Activated naive CD4-positive, alpha-beta T cell treated with Interleukin-2 at 50 U/mL for 16 hours (primary cell): ENCODE measurements at regions not wholly inside any gene's neighbourhood (a gene's known extent, or its start where the extent isn't known, plus 50 kb on each side); places are given as distances from the start of the nearest gene placed in this dataset.
"Not testable (repeated sequence)": the region's sequence is repeated elsewhere in the genome, so short reads cannot be mapped to it uniquely, and the experiment has no call there.

Experiments
- DNase-seq: peaks from one replicate; pipeline ENCODE4 v3.0.0-alpha.2; 2020

DNA sequence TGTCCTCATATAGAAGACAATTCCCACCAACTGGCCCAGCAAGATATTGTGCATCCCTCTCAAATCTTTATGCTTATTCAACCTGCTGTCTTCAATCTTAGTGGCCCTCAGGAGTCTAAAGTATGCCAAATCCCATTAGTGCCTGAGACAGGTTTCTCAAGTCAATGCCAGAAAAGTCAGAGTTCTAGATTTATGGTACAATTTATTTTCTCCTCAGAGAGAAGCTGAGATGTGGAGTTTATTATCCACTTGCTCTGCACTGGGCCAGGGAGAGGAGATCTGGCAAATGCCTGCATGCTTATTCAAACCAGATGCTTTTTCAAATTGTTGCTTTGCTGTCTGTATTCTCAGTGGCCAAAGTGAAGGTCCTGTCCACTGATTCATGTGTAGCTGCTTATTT lies 825.2 kb downstream of the METTL4 start:
- DNase-seq, result no peak

DNA sequence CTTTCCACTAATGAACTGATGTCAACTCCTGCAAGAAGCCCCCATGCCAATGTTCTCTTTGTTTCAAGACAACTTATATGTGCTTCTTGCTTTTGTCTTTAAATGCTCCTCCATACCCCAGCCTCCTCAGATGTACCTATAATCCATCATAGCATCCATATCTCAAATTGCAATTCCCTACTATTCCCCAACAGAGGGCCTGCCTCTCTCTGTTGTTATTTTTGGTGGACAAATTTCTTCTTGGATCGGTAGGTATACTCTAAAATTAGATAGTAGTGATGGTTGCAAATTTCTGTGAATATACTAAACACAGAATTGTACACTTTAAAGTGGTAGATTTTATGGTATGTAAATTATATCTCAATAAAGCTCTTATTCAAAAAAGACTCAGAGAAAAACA lies 820.1 kb downstream of the METTL4 start:
- no peak for DNase-seq

DNA sequence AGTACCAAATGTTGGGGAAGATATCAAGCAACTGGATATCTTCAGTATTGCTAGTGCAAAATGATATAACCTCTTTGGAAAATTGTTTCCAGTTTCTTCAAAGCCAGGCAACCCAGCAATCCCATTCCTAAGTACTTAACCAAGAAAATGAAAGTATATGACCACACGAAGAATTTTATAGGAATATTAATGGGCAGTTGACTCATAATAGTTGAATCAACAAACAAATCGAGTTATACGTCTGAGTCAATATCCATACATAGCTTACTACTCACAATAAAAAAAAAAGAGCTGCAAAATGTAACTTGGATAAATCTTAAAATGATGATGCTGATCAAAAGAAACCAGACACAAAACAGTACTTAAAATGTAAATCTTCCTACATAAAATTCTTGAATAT lies 810.4 kb downstream of the METTL4 start:
- no peak for DNase-seq

DNA sequence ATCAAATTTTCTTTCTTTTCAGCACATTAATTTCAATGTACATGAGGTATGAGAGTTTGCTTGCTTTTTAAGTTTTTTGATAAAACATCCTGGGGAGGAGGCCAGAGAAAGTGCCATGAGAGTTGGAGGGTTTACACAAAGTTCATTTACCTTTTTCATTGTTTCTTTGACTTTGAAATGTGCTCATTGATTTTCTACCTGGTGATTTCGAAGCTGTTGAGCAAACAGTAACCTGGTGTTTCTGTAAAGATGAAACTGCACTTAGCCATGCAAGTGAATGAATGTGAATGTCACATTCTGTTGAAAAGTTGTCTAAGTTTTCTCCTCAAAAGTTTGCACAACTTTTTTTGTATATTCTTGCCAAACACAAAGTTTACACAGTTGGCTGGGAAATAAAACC lies 797.0 kb downstream of the METTL4 start:
- DNase-seq, result no peak

DNA sequence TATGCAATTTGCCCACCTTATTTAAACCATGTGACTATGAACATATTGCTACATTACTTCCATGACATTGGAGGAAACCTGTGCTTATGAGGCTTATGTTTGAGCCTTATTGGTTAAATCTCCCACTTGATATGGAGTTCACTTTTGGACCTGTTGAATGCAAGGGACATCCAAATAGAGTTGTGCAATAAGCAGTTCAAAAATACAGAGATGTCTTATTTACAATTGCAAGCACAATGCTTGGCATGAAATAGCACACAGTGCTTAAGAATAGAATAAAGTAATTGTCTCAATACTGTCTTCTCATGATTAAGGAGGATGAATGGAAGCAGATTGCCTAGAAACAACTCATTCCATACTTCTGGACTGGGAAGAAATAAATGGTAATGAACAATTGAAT lies 793.5 kb downstream of the METTL4 start:
- DNase-seq, result no peak

DNA sequence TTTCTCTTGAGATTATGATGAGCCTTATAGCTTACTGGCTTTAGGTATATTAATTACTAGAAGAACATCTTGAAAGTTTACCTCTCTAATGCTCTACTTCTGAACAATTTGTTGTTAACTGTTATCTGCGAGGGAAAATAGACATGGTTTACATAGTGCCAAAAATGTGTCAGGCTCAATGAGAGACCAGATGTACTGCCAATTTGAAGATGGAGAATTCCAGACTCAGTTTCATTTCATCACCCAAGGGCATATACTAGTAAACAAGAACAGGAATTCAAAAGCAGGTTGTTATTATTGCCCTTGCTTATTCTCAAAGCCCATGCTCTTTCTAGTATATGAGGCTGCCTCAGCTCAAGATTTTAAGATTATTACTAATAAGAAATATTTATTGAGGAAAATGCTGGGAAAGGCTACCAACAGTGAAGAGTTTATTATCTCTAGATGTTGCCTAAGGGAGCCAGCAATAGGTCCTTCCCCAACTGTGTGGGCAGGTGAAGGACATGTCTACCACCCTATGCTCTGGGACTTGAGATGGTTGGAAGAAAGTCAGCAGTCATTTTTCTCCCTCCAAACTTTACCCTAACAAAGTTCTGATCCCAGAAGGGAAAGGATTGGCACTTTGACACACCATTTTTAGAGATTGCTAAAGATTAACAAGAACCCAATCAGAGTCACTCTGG lies 792.7 kb downstream of the METTL4 start:
- DNase-seq, result no peak

DNA sequence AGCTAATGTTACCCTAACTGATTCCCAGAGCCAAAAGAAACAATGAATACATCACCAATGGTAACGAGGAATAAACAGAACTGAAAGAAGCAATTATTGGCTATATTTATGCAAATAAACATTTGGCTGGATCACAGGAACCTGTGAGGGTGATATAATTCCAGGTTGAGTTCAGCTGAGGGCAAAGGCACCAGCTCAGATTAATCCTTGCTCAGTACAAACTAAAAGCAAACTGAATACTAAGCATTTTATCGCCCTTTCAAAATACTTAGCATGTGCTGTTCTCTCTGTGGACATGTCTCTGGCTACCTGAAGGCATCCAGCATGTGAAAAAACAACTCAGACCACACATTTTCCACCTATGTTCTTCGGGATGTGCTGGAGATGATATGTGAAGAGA lies 791.7 kb downstream of the METTL4 start:
- DNase-seq, result no peak

DNA sequence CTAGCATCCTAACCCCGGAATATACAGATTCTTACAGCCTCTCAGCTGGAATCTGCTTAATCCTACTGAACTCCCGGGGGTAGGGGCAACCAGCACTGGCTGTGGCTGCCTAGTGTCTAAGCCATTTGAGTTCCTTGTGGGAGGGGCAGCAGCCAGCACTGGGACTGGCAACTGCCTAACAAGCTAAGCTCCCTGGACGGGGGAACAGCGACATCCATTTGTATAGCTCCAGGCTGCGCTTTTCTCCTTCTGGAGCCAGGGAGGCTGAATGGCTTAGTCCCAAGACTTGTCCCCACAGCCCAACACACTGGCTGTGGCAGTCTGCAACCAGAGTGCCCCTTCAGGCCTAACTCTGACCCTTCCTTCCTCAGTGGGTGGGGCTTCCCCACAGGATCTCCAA lies 787.2 kb downstream of the METTL4 start:
- DNase-seq, result no peak

DNA sequence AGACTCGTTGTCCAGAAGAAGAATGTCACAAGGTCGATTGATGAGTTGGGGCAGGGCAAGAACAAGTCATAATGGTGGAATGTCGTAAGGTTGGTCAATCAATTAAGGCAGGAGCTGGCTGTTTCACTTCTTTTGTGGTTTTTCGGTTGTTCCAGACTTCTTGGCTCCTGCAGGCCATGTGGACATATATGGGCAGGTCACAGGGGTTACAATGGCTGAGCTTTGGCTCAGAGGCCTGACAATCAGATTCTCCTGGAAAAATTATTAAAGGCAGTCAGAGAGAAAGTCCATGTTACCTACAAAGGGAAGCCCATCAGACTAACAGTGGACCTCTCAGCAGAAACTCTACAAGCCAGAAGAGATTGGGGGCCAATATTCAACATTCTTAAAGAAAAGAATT lies 785.3 kb downstream of the METTL4 start:
- DNase-seq, result not testable (repeated sequence)

DNA sequence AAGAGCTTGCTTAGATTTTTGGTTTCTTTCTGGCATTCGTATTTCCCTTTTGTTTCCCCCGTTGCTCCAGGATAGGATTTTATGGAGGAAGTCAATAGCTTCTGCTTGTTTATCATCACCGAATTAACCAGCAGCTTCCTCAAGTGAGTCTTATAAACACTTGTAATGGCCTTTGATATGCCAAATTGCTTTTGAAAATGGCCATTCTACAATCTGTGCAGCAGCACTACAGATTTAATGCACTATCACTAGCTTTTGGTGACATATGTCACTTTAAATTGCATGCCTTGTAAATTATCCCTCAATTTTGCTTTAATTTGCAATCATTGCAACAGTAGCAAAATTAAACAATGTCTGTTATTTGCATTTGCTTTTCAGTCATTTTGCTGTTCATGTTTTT lies 774.7 kb downstream of the METTL4 start:
- no peak for DNase-seq

DNA sequence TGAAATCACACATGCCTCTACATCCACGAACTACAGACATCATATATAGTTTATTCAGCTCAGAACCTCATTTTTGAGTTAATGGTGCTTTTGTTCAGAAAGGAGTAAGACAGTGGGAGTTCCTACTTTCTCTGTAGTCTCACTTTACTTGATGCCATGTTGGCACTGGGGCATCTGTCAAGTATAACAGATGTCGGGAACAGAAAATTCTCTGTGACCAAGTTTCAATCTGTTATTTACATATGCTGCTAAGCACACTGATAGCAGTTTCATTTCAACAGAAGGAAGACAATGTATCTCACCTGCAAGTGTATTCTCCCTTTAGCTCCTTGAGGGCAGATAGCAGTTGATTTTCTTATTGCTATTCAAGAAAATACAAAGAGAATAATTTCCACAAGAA lies 774.1 kb downstream of the METTL4 start:
- no peak for DNase-seq

DNA sequence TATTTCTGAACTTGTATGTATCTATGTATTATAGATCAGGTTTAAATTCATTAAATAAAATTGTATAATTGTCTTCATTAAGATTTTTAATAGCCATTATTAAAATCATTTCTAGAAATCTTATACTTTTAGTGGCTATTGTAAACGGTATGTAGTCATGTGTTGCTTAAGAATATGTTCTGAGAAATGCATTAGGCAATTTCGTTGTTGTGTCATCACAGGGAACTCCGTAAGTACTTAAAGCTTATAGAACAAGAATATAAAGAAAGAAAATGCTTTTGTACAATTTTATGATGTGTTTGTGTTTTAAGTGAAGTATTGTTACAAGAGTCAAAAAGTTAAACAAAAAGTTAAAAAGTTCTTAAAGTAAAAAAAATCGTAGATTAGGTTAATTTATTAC lies 765.8 kb downstream of the METTL4 start:
- no peak for DNase-seq

DNA sequence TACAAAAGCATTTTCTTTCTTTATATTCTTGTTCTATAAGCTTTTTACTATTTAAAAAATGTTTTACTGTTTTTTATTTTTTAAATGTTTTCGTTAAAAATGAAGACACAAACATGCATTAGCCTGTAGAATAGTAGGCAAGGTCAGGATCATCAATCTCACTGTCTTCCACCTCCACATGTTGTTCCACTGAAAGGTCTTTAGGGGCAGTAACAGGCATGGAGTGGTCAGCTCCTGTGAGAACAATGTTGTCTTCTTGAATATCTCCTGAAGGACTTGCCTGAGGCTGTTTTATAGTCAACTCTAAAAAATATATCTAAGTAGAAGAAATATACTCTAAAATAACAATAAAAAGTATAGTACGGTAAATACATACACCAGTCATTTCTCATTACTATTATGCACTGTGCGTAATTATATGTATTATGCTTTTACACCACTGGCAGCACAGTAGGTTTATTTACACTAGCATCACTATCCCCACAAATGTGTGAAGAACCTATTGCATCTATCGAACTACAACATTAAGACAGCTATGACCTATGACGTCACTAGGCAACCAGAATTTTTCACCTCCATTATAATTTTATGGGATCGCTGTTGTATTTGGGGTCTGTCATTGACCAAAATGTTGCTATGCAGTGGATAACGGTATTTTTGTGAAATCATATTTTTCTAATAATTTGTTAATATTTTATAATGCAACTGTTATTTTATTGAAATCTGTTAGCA lies 764.3 kb downstream of the METTL4 start:
- no peak for DNase-seq

DNA sequence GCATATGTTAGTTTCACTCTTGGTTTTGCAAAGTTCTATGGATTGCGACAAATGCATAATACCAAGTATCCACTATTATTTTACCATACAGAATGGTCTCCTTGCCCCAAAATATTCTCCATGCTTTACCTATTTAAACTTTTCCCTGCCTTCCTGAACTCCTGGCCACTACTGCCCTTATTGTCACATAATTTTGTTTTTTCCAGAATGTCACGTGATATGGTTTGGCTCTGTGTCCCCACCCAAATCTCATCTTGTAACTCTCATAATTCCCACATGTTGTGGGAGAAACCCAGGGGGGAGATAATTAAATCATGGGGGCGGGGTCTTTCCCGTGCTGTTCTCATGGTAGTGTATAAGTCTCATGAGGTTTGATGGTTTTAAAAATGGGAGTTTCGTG lies 760.0 kb downstream of the METTL4 start:
- DNase-seq, result no peak

DNA sequence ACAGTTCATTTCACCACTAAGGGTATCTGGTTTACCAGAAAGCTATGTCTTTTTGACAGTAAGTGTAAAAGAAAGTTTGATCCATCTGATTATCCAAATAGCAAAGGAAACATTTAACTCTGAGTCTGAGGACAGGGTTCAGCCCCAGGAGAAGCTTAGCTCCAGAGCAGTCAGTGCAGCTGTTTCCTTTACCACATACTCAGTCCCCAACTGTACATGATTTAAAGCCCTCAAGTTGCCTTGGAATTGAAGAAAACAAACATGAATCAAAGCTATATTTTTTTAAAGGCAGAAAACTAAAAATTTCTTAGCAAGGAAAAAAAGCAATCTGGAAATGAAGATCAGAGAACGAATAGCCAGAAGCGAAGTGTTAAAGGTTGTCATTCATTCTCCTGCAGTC lies 746.0 kb downstream of the METTL4 start:
- no peak for DNase-seq

DNA sequence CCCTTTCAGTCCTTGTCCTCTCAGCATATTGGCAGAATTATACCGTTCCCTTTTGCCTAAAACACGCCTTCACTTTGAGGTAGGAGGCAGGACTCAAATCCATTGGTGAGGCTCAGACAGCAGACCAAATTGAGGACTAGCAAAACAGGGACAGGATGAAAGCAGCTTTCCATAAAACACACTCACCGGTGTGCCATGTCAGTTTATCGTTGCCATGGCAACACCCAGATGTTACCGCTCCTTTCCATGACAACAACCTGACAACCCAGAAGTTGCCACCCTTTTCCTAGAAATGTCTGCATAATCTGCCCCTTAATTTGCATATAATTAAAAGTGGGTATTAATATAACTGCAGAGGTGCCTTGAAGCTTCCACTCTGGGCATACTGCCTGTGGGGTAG lies 730.4 kb downstream of the METTL4 start:
- no peak for DNase-seq

DNA sequence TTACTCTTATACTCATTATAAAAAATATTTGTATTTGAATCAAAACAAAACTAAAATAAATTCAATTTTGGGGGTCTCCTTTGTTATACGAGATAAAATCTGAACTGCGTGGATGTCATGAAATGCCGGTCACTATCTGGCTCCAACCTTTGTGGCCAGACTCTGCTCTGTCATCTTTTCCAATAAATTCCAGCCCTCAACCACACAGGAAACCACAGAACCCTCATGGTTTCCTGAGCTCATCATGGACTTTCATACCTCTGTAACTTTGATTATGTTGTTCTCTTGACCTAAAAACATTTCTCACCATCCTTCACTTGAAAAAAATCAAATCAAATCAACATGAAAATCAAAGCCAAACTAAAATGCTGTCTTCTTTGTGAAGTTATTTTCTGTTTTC lies 724.7 kb downstream of the METTL4 start:
- DNase-seq, result no peak

DNA sequence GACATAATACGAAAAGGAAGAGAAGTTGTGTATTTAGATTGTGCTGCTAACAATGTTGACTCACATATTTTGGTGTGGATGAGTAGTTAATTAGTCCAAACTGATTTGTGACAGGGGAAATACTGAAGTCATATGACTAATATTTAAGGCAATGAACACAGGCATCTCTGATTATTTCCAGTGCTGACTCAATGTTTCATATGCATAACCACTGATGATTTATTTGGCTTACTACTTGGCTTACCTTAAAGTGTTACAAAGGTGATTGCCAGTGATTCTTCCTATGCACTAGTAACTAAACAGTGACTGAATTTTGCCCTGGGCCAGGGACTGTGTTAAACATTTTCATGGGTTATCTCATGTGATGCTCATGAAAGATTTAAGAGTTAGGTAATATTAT lies 722.6 kb downstream of the METTL4 start:
- no peak for DNase-seq

DNA sequence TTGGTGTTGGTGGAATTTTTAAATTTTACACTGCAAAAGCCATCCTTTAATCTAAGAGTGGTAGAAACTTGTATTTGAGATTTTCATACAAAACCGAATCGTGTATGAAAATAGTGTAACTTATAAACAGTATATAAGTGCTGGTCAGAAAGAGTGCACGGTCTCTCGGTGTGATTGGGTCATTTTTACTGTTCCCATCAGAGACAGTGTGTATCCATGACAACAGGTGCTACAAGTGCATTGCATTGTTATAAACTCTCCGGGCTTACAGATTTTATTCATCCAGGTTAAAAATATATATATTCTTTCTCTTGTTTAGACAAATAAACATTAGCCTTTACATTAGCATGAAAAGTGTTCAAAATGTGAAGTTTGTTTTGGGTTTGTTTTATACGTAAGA lies 721.9 kb downstream of the METTL4 start:
- no peak for DNase-seq

DNA sequence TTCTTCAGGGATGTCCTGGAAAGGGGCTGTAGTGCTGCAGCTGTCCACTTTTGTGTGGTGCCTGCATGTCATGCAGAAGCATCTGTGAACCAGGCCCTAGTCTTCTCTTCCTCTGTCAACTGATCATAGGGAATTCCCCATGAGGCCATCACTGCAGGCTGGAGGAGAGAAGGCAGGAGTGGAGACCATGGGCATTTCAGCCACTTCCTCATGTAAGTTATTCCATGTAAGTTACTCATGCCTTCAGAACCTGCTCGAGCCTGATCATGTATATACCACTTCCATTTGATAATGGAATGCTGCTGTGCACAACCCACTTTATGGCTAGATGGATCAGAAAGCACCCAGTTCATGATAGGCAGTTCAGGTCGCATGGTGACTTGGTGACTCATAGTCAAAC lies 714.0 kb downstream of the METTL4 start:
- not testable (repeated sequence) for DNase-seq

DNA sequence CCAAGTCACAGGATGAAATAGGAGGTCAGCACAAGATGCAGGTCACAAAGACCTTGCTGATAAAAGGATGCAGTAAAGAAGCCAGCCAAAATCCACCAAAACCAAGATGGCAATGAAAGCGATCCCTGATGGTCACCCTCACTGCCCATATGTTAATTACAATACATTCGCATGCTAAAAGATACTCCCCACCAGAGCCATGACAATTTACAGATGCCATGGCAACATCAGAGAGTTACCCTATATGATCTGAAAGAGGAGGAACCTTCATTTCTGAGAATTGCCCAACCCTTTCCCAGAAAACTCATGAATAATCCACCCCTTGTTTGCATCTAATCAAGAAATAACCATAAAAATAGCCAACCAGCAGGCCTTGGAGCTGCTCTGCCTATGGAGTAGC lies 709.8 kb downstream of the METTL4 start:
- DNase-seq, result no peak

DNA sequence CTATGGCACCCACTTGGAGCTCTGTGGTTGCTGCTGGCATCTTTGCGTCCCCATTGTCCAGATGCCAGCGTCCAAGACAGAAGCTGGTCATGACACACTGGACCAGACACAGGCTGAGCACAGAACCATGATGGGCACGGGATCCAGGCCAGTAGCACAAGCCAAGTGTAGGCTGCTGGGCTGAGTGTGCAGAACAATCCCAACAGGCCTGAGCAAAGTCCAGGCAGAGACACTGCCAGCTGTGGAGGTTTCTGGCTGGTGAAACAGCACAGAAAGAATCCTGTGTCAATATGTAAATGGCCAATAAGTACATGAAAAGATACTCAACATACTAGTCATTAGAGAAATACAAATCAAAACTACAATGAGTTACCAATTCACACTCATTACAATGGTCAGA lies 705.4 kb downstream of the METTL4 start:
- no peak for DNase-seq

DNA sequence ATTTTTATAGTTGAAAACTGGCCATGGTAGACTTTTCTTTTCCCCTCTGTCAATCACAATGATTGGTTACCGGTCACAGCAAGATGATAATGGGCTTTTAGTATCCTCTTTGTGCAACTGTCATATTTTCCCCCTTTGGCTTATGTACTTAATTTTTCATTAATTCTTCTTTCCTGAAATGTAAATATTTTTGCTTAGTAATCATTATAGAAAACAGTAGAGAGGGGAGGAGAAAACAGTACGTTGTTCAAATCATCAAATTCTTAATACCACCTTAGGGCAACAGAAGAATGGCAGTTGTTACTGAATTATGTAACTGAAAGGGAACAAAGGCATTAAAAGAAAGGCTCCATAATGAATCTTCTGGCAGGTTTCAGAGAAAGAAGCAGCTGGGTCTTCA lies 699.0 kb downstream of the METTL4 start:
- DNase-seq, result no peak

DNA sequence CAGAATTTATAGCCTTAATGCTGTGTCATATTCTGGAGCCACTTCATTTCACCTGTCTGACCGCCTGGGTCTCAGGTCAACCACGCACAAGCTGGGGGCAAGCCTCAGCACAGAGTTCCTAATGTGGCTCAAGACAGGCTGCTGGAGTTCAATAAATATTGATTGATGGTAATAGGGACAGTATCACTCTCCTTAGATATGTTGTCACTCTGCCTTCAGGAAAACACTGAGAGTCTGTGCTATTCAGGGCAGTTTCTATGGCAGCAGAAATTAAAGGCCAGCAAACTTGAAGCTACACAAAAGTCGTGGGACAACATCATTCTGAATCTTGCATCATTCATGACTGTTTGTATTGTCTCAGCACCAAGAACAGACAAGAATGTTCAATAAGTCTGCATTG lies 696.1 kb downstream of the METTL4 start:
- no peak for DNase-seq

DNA sequence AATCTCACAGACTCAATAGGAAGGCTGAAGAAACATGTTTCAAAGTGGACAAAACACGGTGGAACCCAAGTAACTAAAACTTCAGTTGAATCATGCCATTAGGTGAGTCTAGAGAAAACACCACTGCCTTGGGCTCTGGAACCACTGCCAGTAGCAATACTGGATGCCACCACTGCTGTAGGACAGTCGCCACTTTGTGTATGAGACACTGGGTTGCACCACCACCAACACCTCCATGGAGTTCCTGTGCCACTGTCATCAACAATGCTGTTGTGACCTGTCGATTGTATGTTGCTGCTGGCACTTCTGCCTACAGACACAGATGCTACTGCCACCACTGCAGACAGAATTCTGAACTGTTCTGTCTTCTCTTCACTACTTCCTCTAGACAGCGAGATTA lies 686.7 kb downstream of the METTL4 start:
- DNase-seq, result no peak
